ENCODE measurements at regions not wholly inside any gene's neighbourhood (a gene's known extent, or its start where the extent isn't known, plus 50 kb on each side); places are given as distances from the start of the nearest gene placed in this dataset.

- TF ChIP-seq CTCF (conservative IDR thresholded peaks at IDR 0.05) (no peak), EZH2 (IDR thresholded peaks at IDR 0.05; ENCODE audit: low read depth) (no peak)
Observed at GRCh38 chr2:129823044-129823443, 156.4 kb upstream of the RAB6C start.
